OCI-LY1 (cell line): ENCODE measurements at regions not wholly inside any gene's neighbourhood (a gene's known extent, or its start where the extent isn't known, plus 50 kb on each side); places are given as distances from the start of the nearest gene placed in this dataset.

ENCODE experiments used
- H2AFZ ChIP-seq: fragments of 200-600 bp; sonication (generic), shearing (Covaris generic); 2 replicates; pipeline ENCODE4 v1.6.0; 2014; ENCODE audit warnings: antibody characterized with exemption, mild to moderate bottlenecking, low read length
- H3F3A ChIP-seq: fragments of 200-600 bp; sonication (generic), shearing (Covaris generic); 2 replicates; pipeline ENCODE4 v1.6.0; 2014; ENCODE audit warnings: mild to moderate bottlenecking, antibody characterized with exemption, low read length, moderate library complexity; ENCODE audit not compliant: insufficient read depth
- H3K27ac ChIP-seq: fragments of 200-600 bp; sonication (generic); 2 replicates; pipeline ENCODE4 v1.5.1; 2014; ENCODE audit warnings: low read length, mixed run types, mild to moderate bottlenecking, low read depth; ENCODE audit not compliant: poor library complexity, severe bottlenecking
- H3K27me3 ChIP-seq: fragments of 200-600 bp; sonication (generic); 2 replicates; pipeline ENCODE4 v1.6.0; 2014; ENCODE audit warnings: antibody characterized with exemption, mild to moderate bottlenecking, low read length, moderate library complexity; ENCODE audit not compliant: insufficient read depth
- H3K36me3 ChIP-seq: fragments of 200-600 bp; sonication (generic); 2 replicates; pipeline ENCODE4 v1.6.1; 2014; ENCODE audit warnings: mild to moderate bottlenecking, antibody characterized with exemption, low read length, moderate library complexity, mixed read lengths; ENCODE audit not compliant: insufficient read depth
- H3K4me1 ChIP-seq: fragments of 200-600 bp; sonication (generic); 2 replicates; pipeline ENCODE4 v1.5.1; 2014; ENCODE audit warnings: mild to moderate bottlenecking, low read length, moderate library complexity; ENCODE audit not compliant: insufficient read depth, severe bottlenecking
- H3K4me2 ChIP-seq: fragments of 200-600 bp; sonication (generic), shearing (Covaris generic); 2 replicates; pipeline ENCODE4 v1.6.1; 2014; ENCODE audit warnings: low read length
- H3K4me3 ChIP-seq: fragments of 200-600 bp; sonication (generic); 2 replicates; pipeline ENCODE4 v1.5.1; 2014; ENCODE audit warnings: low read length, low read depth, mild to moderate bottlenecking, mixed read lengths; ENCODE audit not compliant: poor library complexity, severe bottlenecking
- H3K79me2 ChIP-seq: fragments of 200-600 bp; shearing (Covaris generic); 2 replicates; pipeline ENCODE4 v1.6.1; 2016; ENCODE audit warnings: mixed run types, low read length, mixed read lengths; ENCODE audit not compliant: insufficient read depth
- H3K9ac ChIP-seq: fragments of 200-600 bp; sonication (generic), shearing (Covaris generic); 2 replicates; pipeline ENCODE4 v1.6.1; 2014; ENCODE audit warnings: mild to moderate bottlenecking, low read length, mixed read lengths
- H3K9me2 ChIP-seq: fragments of 200-600 bp; sonication (generic), shearing (Covaris generic); 2 replicates; pipeline ENCODE4 v1.6.1; 2014; ENCODE audit warnings: low read depth, mild to moderate bottlenecking, low read length, mixed read lengths
- H3K9me3 ChIP-seq: fragments of 200-600 bp; shearing (Covaris generic); 2 replicates; pipeline ENCODE4 v1.6.1; 2014; ENCODE audit warnings: low read length, mixed read lengths
- H4K20me1 ChIP-seq: fragments of 200-600 bp; sonication (generic), shearing (Covaris generic); 2 replicates; pipeline ENCODE4 v1.6.0; 2016; ENCODE audit warnings: mild to moderate bottlenecking, low read length; ENCODE audit not compliant: insufficient read depth
- CTCF ChIP-seq: fragments of 200-600 bp; sonication (generic), shearing (Covaris generic); IDR thresholded peaks from 2 replicates; pipeline ENCODE4 v1.5.1; 2017; ENCODE audit warnings: mild to moderate bottlenecking, antibody characterized with exemption, low read length, moderate library complexity, mixed read lengths
- EZH2 ChIP-seq: fragments of 200-600 bp; sonication (generic), shearing (Covaris generic); IDR thresholded peaks from 2 replicates; pipeline ENCODE4 v1.8.0; 2017; ENCODE audit warnings: borderline replicate concordance, mixed run types, mild to moderate bottlenecking, antibody characterized with exemption, low read length, moderate library complexity, mixed read lengths

- Histone ChIP-seq H3K9me3 (no peaks in the 10 kb centered on the region), H3K27me3 (no peaks in the 10 kb centered on the region)
Observed at GRCh38 chr17:27066315-27066714, 227.6 kb upstream of the WSB1 start.

GRCh38 chr17:27069842-27070508, 223.9 kb upstream of the WSB1 start:
- H3K79me2 ChIP-seq = no peaks in the 10 kb centered on the region
- H3K9me3 ChIP-seq = no peaks in the 10 kb centered on the region
- no peak overlapping the region for H3K4me3 ChIP-seq
- no peaks in the 10 kb centered on the region for H3K36me3 ChIP-seq
- H3K9ac ChIP-seq = no peak overlapping the region
- H3K27me3 ChIP-seq = no peaks in the 10 kb centered on the region
- no peak overlapping the region for H3K4me2 ChIP-seq
- H4K20me1 ChIP-seq = no peaks in the 10 kb centered on the region
- no peaks in the 10 kb centered on the region for H3F3A ChIP-seq
- no peak for TF ChIP-seq EZH2
- no peak for TF ChIP-seq CTCF
- no peaks in the 10 kb centered on the region for H3K4me1 ChIP-seq
- H3K27ac ChIP-seq = no peak overlapping the region
- no peaks in the 10 kb centered on the region for H3K9me2 ChIP-seq
- H2AFZ ChIP-seq = no peak overlapping the region

More at GRCh38 chr17:27066315-27066714, 227.6 kb upstream of the WSB1 start:
- H3K9me2 ChIP-seq = no peaks in the 10 kb centered on the region
- no peak overlapping the region for H3K4me2 ChIP-seq
- no peak overlapping the region for H3K27ac ChIP-seq
- no peak overlapping the region for H3K4me3 ChIP-seq
- TF ChIP-seq EZH2 (no peak), CTCF (no peak)
- H4K20me1 ChIP-seq = no peaks in the 10 kb centered on the region
- no peaks in the 10 kb centered on the region for H3K79me2 ChIP-seq
- no peak overlapping the region for H3K9ac ChIP-seq
- H3K36me3 ChIP-seq = no peaks in the 10 kb centered on the region
- no peaks in the 10 kb centered on the region for H3K4me1 ChIP-seq
- H3F3A ChIP-seq = no peaks in the 10 kb centered on the region
- no peak overlapping the region for H2AFZ ChIP-seq

- Histone ChIP-seq H3K4me1 (no peaks in the 10 kb centered on the region), H3K4me3 (no peak overlapping the region), H4K20me1 (no peaks in the 10 kb centered on the region), H3K27me3 (no peaks in the 10 kb centered on the region), H3K9me3 (no peaks in the 10 kb centered on the region), H3F3A (no peaks in the 10 kb centered on the region), H3K36me3 (no peaks in the 10 kb centered on the region), H3K27ac (no peak overlapping the region), H3K79me2 (no peaks in the 10 kb centered on the region), H3K9ac (no peak overlapping the region), H2AFZ (no peak overlapping the region), H3K9me2 (no peaks in the 10 kb centered on the region), H3K4me2 (no peak overlapping the region)
- TF ChIP-seq EZH2 (no peak), CTCF (no peak)
Observed at GRCh38 chr17:27070836-27071235, 223.1 kb upstream of the WSB1 start.
